Astrocyte (in vitro differentiated cells and primary cell): ENCODE measurements at regions not wholly inside any gene's neighbourhood (a gene's known extent, or its start where the extent isn't known, plus 50 kb on each side); places are given as distances from the start of the nearest gene placed in this dataset.

Experiments used
- DNase-seq: peaks from one replicate; pipeline ENCODE4 v3.0.0-alpha.2; 2010; ENCODE audit warnings: low read depth
- FAIRE-seq: peaks from 2 replicates; lab custom pipeline; 2011; peaks lifted over from hg19 to GRCh38; lab: Jason Lieb, UNC
- H2AFZ ChIP-seq: 2 replicates; pipeline ENCODE4 v1.6.0; 2012; ENCODE audit warnings: low read depth, low read length, inconsistent platforms
- H3K27ac ChIP-seq: 2 replicates; pipeline ENCODE4 v1.5.1; 2011; ENCODE audit warnings: low read depth, low read length, inconsistent platforms
- H3K27me3 ChIP-seq: 2 replicates; pipeline ENCODE4 v1.6.0; 2011; ENCODE audit warnings: low read length, inconsistent platforms; ENCODE audit not compliant: insufficient read depth
- H3K36me3 ChIP-seq: 2 replicates; pipeline ENCODE4 v1.5.1; 2011; ENCODE audit warnings: low read length, inconsistent platforms; ENCODE audit not compliant: insufficient read depth
- H3K4me1 ChIP-seq: 2 replicates; pipeline ENCODE4 v1.5.1; 2011; ENCODE audit warnings: low read length, inconsistent platforms; ENCODE audit not compliant: insufficient read depth
- H3K4me2 ChIP-seq: 2 replicates; pipeline ENCODE4 v1.6.0; 2012; ENCODE audit warnings: low read length, inconsistent platforms
- H3K4me3 ChIP-seq: 2 replicates; pipeline ENCODE4 v1.5.1; 2011; ENCODE audit warnings: low read depth, mild to moderate bottlenecking, low read length, inconsistent platforms; ENCODE audit not compliant: insufficient read depth
- H3K79me2 ChIP-seq: 2 replicates; pipeline ENCODE4 v1.6.0; 2012; ENCODE audit warnings: mild to moderate bottlenecking, low read length, inconsistent platforms; ENCODE audit not compliant: insufficient read depth
- H3K9ac ChIP-seq: 2 replicates; pipeline ENCODE4 v1.6.0; 2012; ENCODE audit warnings: mild to moderate bottlenecking, low read length, inconsistent platforms
- H3K9me3 ChIP-seq: 2 replicates; pipeline ENCODE4 v1.5.1; 2012; ENCODE audit warnings: low read depth, mild to moderate bottlenecking, low read length, inconsistent platforms; ENCODE audit not compliant: insufficient read depth
- H4K20me1 ChIP-seq: 2 replicates; pipeline ENCODE4 v1.6.0; 2012; ENCODE audit warnings: low read length, inconsistent platforms; ENCODE audit not compliant: insufficient read depth
- H3K27ac Mint-ChIP-seq: one replicate; pipeline ENCODE4 v1.8.0; 2021; ENCODE audit warnings: mild to moderate bottlenecking, mixed read lengths; ENCODE audit not compliant: unreplicated experiment
- H3K27me3 Mint-ChIP-seq: one replicate; pipeline ENCODE4 v1.8.0; 2021; ENCODE audit warnings: low read depth, mixed read lengths; ENCODE audit not compliant: unreplicated experiment
- H3K36me3 Mint-ChIP-seq: one replicate; pipeline ENCODE4 v1.8.0; 2021; ENCODE audit warnings: low read depth, mixed read lengths; ENCODE audit not compliant: unreplicated experiment
- H3K4me1 Mint-ChIP-seq: one replicate; pipeline ENCODE4 v1.8.0; 2021; ENCODE audit warnings: low read depth, mixed read lengths; ENCODE audit not compliant: unreplicated experiment
- H3K4me3 Mint-ChIP-seq: one replicate; pipeline ENCODE4 v1.8.0; 2021; ENCODE audit warnings: mild to moderate bottlenecking, moderate library complexity, mixed read lengths; ENCODE audit not compliant: unreplicated experiment
- H3K9me3 Mint-ChIP-seq: one replicate; pipeline ENCODE4 v1.8.0; 2021; ENCODE audit warnings: mild to moderate bottlenecking, mixed read lengths; ENCODE audit not compliant: unreplicated experiment
- EZH2 ChIP-seq: IDR thresholded peaks from 2 replicates; pipeline ENCODE4 v1.6.1; 2012; ENCODE audit warnings: mild to moderate bottlenecking, low read length, inconsistent platforms; ENCODE audit not compliant: insufficient read depth
- TF ChIP-seq, protein P1 (sequence below): IDR thresholded peaks from 2 replicates; pipeline ENCODE4 v1.5.1; 2011; ENCODE audit warnings: low read depth, mild to moderate bottlenecking, inconsistent platforms, low read length, moderate library complexity; ENCODE audit not compliant: insufficient read depth

DNA sequence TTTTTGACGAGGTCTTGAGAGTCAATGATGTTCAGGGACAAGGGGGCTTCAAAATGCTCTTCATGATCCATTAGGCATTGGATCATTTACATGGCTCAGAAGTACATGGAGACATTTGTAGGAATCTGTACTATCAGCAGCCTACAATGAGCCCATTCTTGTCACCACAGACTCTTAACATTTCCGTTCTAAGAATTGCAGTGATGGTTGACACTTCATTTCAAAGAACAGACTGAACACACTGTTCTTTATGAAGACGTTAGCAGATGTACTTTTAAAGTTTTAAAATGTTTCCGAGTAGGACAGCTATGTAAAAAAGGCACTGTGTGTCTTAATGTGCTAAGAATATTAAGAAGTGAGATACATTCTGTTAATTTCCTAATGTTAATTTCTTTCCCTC lies 97.3 kb upstream of the GOT2 start:
- no peaks in the 10 kb centered on the region for H3K4me1 Mint-ChIP-seq
- FAIRE-seq (no peak), DNase-seq (no peak)
- Histone ChIP-seq H3K79me2 (no peaks in the 10 kb centered on the region), H3K4me3 (no peak overlapping the region), H4K20me1 (no peaks in the 10 kb centered on the region), H3K4me2 (no peak overlapping the region), H2AFZ (no peak overlapping the region), H3K27ac (no peak overlapping the region), H3K36me3 (no peaks in the 10 kb centered on the region), H3K9me3 (no peaks in the 10 kb centered on the region), H3K9ac (no peak overlapping the region), H3K27me3 (no peaks in the 10 kb centered on the region), H3K4me1 (no peaks in the 10 kb centered on the region)
- no peaks in the 10 kb centered on the region for H3K9me3 Mint-ChIP-seq
- H3K36me3 Mint-ChIP-seq, result no peaks in the 10 kb centered on the region
- no peak for TF ChIP-seq EZH2
- TF ChIP-seq, protein P1, sequence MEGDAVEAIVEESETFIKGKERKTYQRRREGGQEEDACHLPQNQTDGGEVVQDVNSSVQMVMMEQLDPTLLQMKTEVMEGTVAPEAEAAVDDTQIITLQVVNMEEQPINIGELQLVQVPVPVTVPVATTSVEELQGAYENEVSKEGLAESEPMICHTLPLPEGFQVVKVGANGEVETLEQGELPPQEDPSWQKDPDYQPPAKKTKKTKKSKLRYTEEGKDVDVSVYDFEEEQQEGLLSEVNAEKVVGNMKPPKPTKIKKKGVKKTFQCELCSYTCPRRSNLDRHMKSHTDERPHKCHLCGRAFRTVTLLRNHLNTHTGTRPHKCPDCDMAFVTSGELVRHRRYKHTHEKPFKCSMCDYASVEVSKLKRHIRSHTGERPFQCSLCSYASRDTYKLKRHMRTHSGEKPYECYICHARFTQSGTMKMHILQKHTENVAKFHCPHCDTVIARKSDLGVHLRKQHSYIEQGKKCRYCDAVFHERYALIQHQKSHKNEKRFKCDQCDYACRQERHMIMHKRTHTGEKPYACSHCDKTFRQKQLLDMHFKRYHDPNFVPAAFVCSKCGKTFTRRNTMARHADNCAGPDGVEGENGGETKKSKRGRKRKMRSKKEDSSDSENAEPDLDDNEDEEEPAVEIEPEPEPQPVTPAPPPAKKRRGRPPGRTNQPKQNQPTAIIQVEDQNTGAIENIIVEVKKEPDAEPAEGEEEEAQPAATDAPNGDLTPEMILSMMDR, result no peak
- no peak overlapping the region for H3K27ac Mint-ChIP-seq
- H3K4me3 Mint-ChIP-seq, result no peak overlapping the region
- H3K27me3 Mint-ChIP-seq, result no peaks in the 10 kb centered on the region

DNA sequence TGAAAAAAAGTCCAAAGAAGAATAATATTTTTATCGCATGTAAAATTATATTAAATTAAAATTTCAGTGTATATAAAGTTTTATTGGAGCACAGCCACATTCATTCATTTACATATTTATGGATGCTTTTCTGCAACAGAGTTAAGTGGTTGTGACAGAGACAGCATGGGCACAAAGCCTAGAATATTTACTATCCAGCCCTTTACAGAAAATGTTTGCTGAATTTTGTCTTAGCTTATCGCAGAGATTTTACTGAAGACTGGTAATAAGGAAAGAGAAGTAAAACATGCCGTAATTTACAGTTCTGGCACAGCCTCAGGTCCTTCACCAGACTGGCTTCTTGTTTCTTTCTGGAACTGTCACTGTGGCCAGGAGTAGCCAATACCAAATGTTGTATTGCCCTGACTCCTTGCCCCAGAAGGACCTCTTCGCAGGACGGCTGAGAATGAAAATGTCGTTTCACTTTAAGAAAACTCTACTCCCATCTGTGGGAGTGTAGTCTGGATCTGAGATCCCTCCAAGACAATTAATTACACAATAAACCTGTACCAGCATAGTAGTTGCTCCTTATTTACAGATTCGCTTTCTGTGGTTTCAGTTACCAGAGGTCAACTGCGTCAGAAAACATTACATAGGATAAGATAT lies 94.9 kb upstream of the GOT2 start:
- Histone ChIP-seq H3K27me3 (no peaks in the 10 kb centered on the region), H2AFZ (no peak overlapping the region), H3K36me3 (no peaks in the 10 kb centered on the region), H3K9ac (no peak overlapping the region), H4K20me1 (no peaks in the 10 kb centered on the region), H3K4me1 (no peaks in the 10 kb centered on the region), H3K4me2 (no peak overlapping the region), H3K79me2 (no peaks in the 10 kb centered on the region), H3K4me3 (no peak overlapping the region), H3K27ac (no peak overlapping the region), H3K9me3 (no peaks in the 10 kb centered on the region)
- TF ChIP-seq EZH2, result no peak
- TF ChIP-seq, protein P1, result no peak
- no peaks in the 10 kb centered on the region for H3K4me1 Mint-ChIP-seq
- no peaks in the 10 kb centered on the region for H3K36me3 Mint-ChIP-seq
- FAIRE-seq (no peak), DNase-seq (no peak)
- peaks cover 4% of the 10 kb centered on the region for H3K9me3 Mint-ChIP-seq
- H3K27ac Mint-ChIP-seq, result no peak overlapping the region
- no peaks in the 10 kb centered on the region for H3K27me3 Mint-ChIP-seq
- H3K4me3 Mint-ChIP-seq, result no peak overlapping the region

- Histone ChIP-seq H3K9me3 (no peaks in the 10 kb centered on the region), H3K79me2 (no peaks in the 10 kb centered on the region), H3K27me3 (no peaks in the 10 kb centered on the region), H3K27ac (no peak overlapping the region), H3K36me3 (no peaks in the 10 kb centered on the region), H4K20me1 (no peaks in the 10 kb centered on the region), H3K4me3 (no peak overlapping the region), H3K4me1 (no peaks in the 10 kb centered on the region), H3K9ac (no peak overlapping the region), H2AFZ (no peak overlapping the region), H3K4me2 (no peak overlapping the region)
- peaks cover 15% of the 10 kb centered on the region for H3K9me3 Mint-ChIP-seq
- H3K27ac Mint-ChIP-seq, result no peak overlapping the region
- H3K4me1 Mint-ChIP-seq, result no peaks in the 10 kb centered on the region
- TF ChIP-seq, protein P1, result no peak
- no peak for TF ChIP-seq EZH2
- H3K36me3 Mint-ChIP-seq, result no peaks in the 10 kb centered on the region
- no peaks in the 10 kb centered on the region for H3K27me3 Mint-ChIP-seq
- no peak for FAIRE-seq
- H3K4me3 Mint-ChIP-seq, result no peak overlapping the region
- DNase-seq, result no peak
These were observed 90.1 kb upstream of the GOT2 start for GRCh38 chr16:58824201-58824600.
